Stimulated activated CD4-positive, alpha-beta T cell treated with anti-CD3 and anti-CD28 coated beads, Interleukin-4, amount 100 ng/mL, for 24 hours (primary cell): ENCODE measurements at regions not wholly inside any gene's neighbourhood (a gene's known extent, or its start where the extent isn't known, plus 50 kb on each side); places are given as distances from the start of the nearest gene placed in this dataset.

Experiments
- DNase-seq: peaks from one replicate; pipeline ENCODE4 v3.0.0-alpha.2; 2020

- DNase-seq = no peak
These were observed 1326.0 kb upstream of the ZEB2 start for GRCh38 chr2:145845923-145846322.

GRCh38 chr2:145845207-145845894, 1325.4 kb upstream of the ZEB2 start:
- DNase-seq = no peak

- DNase-seq = no peak
These were observed 1322.1 kb upstream of the ZEB2 start for GRCh38 chr2:145841973-145842372.

- no peak for DNase-seq
These were observed 1317.1 kb upstream of the ZEB2 start for GRCh38 chr2:145836986-145837385.

- DNase-seq = no peak
These were observed 1315.7 kb upstream of the ZEB2 start for GRCh38 chr2:145835665-145836064.

GRCh38 chr2:145832681-145833080, 1312.8 kb upstream of the ZEB2 start:
- no peak for DNase-seq

- no peak for DNase-seq
These were observed 1310.0 kb upstream of the ZEB2 start for GRCh38 chr2:145829931-145830330.

- no peak for DNase-seq
These were observed 1307.3 kb upstream of the ZEB2 start for GRCh38 chr2:145827235-145827634.

- DNase-seq = no peak
These were observed 1304.5 kb upstream of the ZEB2 start for GRCh38 chr2:145824384-145824783.

GRCh38 chr2:145822892-145823534, 1303.1 kb upstream of the ZEB2 start:
- DNase-seq = no peak

- no peak for DNase-seq
These were observed 1300.7 kb upstream of the ZEB2 start for GRCh38 chr2:145820651-145821050.

GRCh38 chr2:145818890-145819504, 1299.1 kb upstream of the ZEB2 start:
- DNase-seq = no peak

- DNase-seq = no peak
These were observed 1296.0 kb upstream of the ZEB2 start for GRCh38 chr2:145815933-145816332.

- DNase-seq = no peak
These were observed 1293.6 kb upstream of the ZEB2 start for GRCh38 chr2:145813481-145813880.

GRCh38 chr2:145812165-145812554, 1292.2 kb upstream of the ZEB2 start:
- DNase-seq = no peak

GRCh38 chr2:145811276-145812164, 1291.6 kb upstream of the ZEB2 start:
- no peak for DNase-seq

GRCh38 chr2:145807968-145808367, 1288.0 kb upstream of the ZEB2 start:
- no peak for DNase-seq

- DNase-seq = no peak
These were observed 1287.6 kb upstream of the ZEB2 start for GRCh38 chr2:145807554-145807953.

- no peak for DNase-seq
These were observed 1286.6 kb upstream of the ZEB2 start for GRCh38 chr2:145806546-145806945.

- DNase-seq = no peak
These were observed 1282.2 kb upstream of the ZEB2 start for GRCh38 chr2:145802133-145802532.

- DNase-seq = no peak
These were observed 1281.3 kb upstream of the ZEB2 start for GRCh38 chr2:145801210-145801609.

- no peak for DNase-seq
These were observed 1280.5 kb upstream of the ZEB2 start for GRCh38 chr2:145800151-145801091.
